ENCODE measurements at regions not wholly inside any gene's neighbourhood (a gene's known extent, or its start where the extent isn't known, plus 50 kb on each side); places are given as distances from the start of the nearest gene placed in this dataset.

DNA sequence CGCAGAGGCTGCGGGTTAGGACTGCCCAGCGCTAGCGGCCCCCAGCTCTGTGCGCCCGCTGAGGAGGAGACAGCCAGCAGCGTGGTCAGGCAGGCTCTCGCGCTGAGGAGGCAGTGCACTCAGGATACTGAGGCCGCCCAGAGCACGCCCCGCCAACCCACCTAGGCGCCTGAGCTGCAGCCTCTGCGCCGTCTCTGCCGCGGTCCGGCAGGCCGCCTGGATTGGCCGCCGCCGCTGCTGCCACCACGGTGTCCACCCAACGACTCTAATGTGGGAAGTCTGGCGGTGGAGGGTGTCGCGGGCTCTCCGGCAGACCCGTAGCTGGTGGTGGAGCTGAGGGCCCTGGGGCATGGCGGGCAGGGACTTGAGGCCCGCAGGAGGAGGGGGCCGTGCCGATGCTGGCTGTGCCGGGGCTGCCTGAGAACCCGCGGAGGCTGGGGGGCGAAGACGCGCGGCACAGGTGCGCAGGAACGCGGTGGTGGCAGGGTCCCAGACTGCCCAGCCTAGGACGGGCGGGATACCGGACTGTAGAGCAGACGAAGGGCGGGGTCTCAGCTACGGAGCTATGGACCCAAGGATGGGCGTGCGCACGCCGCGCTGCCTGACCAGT lies 69.9 kb downstream of the ASCL4 start:
- peak overlapping the region in 2 of 3 experiments; percentile 36 to 63 for H3K4me3 Mint-ChIP-seq
- no peak overlapping the region for H3K27ac Mint-ChIP-seq
- peaks cover 4% of the 10 kb centered on the region for H3K4me1 Mint-ChIP-seq
- no peaks in the 10 kb centered on the region for H3K9me3 Mint-ChIP-seq
- no peaks in the 10 kb centered on the region for H3K36me3 Mint-ChIP-seq (ENCODE audit: low read depth)
- TF ChIP-seq, protein P1, sequence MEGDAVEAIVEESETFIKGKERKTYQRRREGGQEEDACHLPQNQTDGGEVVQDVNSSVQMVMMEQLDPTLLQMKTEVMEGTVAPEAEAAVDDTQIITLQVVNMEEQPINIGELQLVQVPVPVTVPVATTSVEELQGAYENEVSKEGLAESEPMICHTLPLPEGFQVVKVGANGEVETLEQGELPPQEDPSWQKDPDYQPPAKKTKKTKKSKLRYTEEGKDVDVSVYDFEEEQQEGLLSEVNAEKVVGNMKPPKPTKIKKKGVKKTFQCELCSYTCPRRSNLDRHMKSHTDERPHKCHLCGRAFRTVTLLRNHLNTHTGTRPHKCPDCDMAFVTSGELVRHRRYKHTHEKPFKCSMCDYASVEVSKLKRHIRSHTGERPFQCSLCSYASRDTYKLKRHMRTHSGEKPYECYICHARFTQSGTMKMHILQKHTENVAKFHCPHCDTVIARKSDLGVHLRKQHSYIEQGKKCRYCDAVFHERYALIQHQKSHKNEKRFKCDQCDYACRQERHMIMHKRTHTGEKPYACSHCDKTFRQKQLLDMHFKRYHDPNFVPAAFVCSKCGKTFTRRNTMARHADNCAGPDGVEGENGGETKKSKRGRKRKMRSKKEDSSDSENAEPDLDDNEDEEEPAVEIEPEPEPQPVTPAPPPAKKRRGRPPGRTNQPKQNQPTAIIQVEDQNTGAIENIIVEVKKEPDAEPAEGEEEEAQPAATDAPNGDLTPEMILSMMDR (IDR thresholded peaks at IDR 0.05; ENCODE audit: unreplicated experiment in 3 of 3) = no peak
- peaks cover 98% of the 10 kb centered on the region for H3K27me3 Mint-ChIP-seq (ENCODE audit: low read depth)

DNA sequence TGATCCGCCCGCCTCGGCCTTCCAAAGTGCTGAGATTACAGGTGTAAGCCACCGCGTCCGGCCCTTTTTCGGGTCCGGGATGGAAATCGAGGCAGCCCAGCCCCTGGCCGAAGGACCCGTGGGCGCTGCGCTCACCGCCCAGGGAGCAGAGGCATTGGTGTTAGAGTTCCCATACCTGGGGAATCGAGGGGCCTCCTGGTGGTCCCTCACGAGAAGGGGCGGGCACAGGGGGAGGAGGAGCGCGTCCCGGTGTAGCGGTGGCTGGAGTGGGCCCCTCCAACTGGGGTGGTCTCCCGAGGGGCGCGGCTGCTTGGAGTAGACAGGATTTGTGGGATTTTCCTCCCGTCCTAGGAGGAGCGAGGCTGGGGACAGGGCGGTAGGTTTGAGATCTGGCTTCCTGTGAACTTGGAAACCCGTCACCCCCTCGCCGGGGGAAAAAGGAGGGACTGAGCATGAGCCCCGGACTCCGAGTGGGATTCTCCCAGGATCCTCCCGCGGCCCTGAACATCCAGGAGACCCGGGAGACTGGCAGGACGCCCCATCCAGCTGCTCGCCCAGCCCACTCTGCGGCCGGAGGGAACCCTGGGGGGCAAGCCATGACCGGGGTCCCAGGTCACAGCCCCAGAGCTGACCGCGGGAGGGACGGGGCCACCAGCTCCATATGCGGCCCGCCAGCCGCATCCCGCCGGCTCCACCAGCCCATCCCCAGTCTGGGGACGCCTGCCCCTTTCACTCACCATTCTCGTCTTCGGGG lies 70.9 kb downstream of the ASCL4 start:
- no peak overlapping the region for H3K27ac Mint-ChIP-seq
- peaks cover 4% of the 10 kb centered on the region for H3K4me1 Mint-ChIP-seq
- no peaks in the 10 kb centered on the region for H3K36me3 Mint-ChIP-seq (ENCODE audit: low read depth)
- peaks cover 95% of the 10 kb centered on the region for H3K27me3 Mint-ChIP-seq (ENCODE audit: low read depth)
- H3K4me3 Mint-ChIP-seq = no peak overlapping the region
- TF ChIP-seq, protein P1 (IDR thresholded peaks at IDR 0.05; ENCODE audit: unreplicated experiment in 3 of 3) = no peak
- H3K9me3 Mint-ChIP-seq = no peaks in the 10 kb centered on the region

- Mint-ChIP-seq H3K9me3 (no peaks in the 10 kb centered on the region), H3K4me3 (no peak overlapping the region), H3K27ac (no peak overlapping the region), H3K4me1 (peaks cover 4% of the 10 kb centered on the region), H3K27me3 (ENCODE audit: low read depth) (peaks cover 94% of the 10 kb centered on the region), H3K36me3 (ENCODE audit: low read depth) (no peaks in the 10 kb centered on the region)
- TF ChIP-seq, protein P1 (IDR thresholded peaks at IDR 0.05; ENCODE audit: unreplicated experiment in 3 of 3) = no peak
Measured at GRCh38 chr12:107845980-107846659, 71.6 kb downstream of the ASCL4 start.

DNA sequence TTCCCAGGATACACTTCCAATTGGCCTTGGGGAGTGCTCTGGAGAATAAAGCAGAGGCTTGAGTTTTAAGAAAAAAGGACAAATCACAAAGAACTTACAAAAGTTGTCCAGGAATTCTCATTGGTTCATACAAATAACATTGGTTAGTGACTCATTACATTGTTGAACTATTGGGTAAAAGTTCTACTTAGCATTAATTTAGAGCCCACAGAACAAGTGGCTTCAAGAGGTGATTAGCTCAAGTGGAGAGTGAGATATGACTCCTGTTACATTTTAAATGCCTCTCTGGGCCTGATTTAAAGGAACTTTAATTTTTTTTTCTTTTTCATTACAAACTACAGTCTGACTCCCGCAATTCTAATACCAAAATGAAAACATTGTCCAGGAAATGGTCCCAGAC lies 72.9 kb downstream of the ASCL4 start:
- TF ChIP-seq, protein P1 (IDR thresholded peaks at IDR 0.05; ENCODE audit: unreplicated experiment in 3 of 3) = no peak
- Mint-ChIP-seq H3K9me3 (no peaks in the 10 kb centered on the region), H3K4me3 (no peak overlapping the region), H3K27me3 (ENCODE audit: low read depth) (peaks cover 94% of the 10 kb centered on the region), H3K27ac (no peak overlapping the region), H3K4me1 (peaks cover 4% of the 10 kb centered on the region), H3K36me3 (ENCODE audit: low read depth) (no peaks in the 10 kb centered on the region)

DNA sequence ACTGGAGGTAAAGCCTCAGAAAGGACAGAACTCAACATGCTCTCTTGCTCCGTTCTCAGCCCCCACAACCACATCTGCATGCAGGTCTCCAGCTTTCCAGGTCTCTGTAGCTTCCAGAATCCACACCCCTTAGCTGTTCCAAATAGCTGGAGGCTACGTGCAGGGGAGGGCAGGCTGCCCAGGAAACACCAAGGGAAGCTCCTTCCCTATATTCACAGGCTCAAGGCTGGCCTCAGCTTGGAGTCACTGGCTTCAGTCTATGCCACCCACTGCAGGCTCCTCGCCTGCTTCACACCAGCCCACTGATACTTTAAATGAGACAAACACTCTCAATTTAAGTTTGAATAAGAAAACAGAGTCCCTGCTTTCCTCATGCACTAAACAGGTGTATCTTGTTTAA lies 73.3 kb downstream of the ASCL4 start:
- Mint-ChIP-seq H3K36me3 (ENCODE audit: low read depth) (no peaks in the 10 kb centered on the region), H3K9me3 (no peaks in the 10 kb centered on the region), H3K27me3 (ENCODE audit: low read depth) (peaks cover 91% of the 10 kb centered on the region), H3K4me1 (peaks cover 4% of the 10 kb centered on the region), H3K27ac (no peak overlapping the region), H3K4me3 (no peak overlapping the region)
- TF ChIP-seq, protein P1 (IDR thresholded peaks at IDR 0.05; ENCODE audit: unreplicated experiment in 3 of 3) = no peak

Measured in nephron (organoid).